ENCODE measurements at regions not wholly inside any gene's neighbourhood (a gene's known extent, or its start where the extent isn't known, plus 50 kb on each side); places are given as distances from the start of the nearest gene placed in this dataset.

DNA sequence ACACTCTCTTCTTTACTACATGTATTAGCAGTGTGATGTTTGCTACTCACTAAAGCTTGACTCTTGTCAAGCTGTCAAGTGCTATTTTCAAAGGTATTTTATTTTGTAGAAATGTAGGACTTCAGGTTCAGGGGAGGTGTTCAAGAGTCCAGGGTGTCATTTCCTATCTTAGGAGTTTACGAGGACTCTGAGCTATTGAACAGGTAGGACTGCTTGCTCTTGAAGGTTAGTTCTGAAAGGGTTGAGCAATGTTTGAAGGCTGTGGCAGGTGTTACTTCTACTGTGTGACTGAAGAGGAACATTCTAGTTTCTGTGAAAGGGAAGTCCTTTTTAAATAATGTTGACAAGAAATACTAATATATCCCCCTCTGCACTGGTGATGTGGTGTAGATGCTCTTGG, 1151.2 kb downstream of the PDHA2 start:
- H3K9me3 ChIP-seq = no peaks in the 10 kb centered on the region
- H3K4me3 ChIP-seq (ENCODE audit: low read depth, low read length) = no peak overlapping the region
- ChIA-PET CTCF (no interaction called here), POLR2A (no interaction called here)
- BruUV-seq (replicated peaks) = no TSS peak
- H3K4me1 Mint-ChIP-seq (ENCODE audit: low read depth, unreplicated experiment) = no peaks in the 10 kb centered on the region
- intact Hi-C loops (cut with micrococcal nuclease; ENCODE audit: unreplicated experiment) = no loop called here
- no peak for DNase-seq
- no peaks in the 10 kb centered on the region for H3K4me1 ChIP-seq
- no peaks in the 10 kb centered on the region for H3K27me3 ChIP-seq (replicated peaks; ENCODE audit: control insufficient read depth, insufficient read depth, low read length)
- TF ChIP-seq, protein P1, sequence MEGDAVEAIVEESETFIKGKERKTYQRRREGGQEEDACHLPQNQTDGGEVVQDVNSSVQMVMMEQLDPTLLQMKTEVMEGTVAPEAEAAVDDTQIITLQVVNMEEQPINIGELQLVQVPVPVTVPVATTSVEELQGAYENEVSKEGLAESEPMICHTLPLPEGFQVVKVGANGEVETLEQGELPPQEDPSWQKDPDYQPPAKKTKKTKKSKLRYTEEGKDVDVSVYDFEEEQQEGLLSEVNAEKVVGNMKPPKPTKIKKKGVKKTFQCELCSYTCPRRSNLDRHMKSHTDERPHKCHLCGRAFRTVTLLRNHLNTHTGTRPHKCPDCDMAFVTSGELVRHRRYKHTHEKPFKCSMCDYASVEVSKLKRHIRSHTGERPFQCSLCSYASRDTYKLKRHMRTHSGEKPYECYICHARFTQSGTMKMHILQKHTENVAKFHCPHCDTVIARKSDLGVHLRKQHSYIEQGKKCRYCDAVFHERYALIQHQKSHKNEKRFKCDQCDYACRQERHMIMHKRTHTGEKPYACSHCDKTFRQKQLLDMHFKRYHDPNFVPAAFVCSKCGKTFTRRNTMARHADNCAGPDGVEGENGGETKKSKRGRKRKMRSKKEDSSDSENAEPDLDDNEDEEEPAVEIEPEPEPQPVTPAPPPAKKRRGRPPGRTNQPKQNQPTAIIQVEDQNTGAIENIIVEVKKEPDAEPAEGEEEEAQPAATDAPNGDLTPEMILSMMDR (IDR thresholded peaks at IDR 0.05; ENCODE audit: insufficient read depth in 1 of 2, low read depth in 1 of 2, low read length in 1 of 2, severe bottlenecking in 1 of 2, unreplicated experiment in 1 of 2) = no peak
- H3K27me3 Mint-ChIP-seq (ENCODE audit: insufficient read depth, unreplicated experiment) = peaks cover 10% of the 10 kb centered on the region
- H3K36me3 ChIP-seq (ENCODE audit: control insufficient read depth, insufficient read depth, low read length) = no peaks in the 10 kb centered on the region
- H3K9me3 Mint-ChIP-seq (ENCODE audit: unreplicated experiment) = no peaks in the 10 kb centered on the region
- no peak overlapping the region for H3K4me3 Mint-ChIP-seq (ENCODE audit: unreplicated experiment)
- H3K36me3 Mint-ChIP-seq (ENCODE audit: insufficient read depth, unreplicated experiment) = no peaks in the 10 kb centered on the region
- H3K27ac Mint-ChIP-seq (ENCODE audit: unreplicated experiment) = no peak overlapping the region

DNA sequence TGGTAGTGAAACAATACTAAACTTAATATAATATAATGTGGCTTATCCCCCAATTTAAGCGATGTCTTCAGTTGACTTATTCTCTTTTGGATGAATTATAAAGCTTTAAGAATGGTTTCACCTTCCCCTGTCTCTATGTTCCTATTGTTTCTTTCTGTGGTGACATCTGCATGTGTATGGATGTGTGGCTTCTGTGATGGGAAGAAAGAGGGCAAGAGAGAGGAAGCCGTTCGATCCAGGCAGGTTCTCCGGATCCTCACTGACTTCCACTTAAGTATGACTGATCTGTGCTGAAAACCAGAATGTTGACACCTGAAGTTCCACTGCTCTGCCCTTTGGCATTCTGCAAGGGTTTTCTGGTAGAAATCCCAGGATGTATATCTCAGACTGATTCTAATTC, 1150.8 kb downstream of the STPG2 start:
- Histone ChIP-seq H3K36me3 (ENCODE audit: control insufficient read depth, insufficient read depth, low read length) (no peaks in the 10 kb centered on the region), H3K4me1 (no peaks in the 10 kb centered on the region), H3K27me3 (replicated peaks; ENCODE audit: control insufficient read depth, insufficient read depth, low read length) (no peaks in the 10 kb centered on the region), H3K9me3 (no peaks in the 10 kb centered on the region), H3K4me3 (ENCODE audit: low read depth, low read length) (no peak overlapping the region)
- H3K27ac Mint-ChIP-seq (ENCODE audit: unreplicated experiment) = no peak overlapping the region
- no peaks in the 10 kb centered on the region for H3K4me1 Mint-ChIP-seq (ENCODE audit: low read depth, unreplicated experiment)
- POLR2A ChIA-PET = no interaction called here
- CTCF ChIA-PET = no interaction called here
- H3K9me3 Mint-ChIP-seq (ENCODE audit: unreplicated experiment) = no peaks in the 10 kb centered on the region
- DNase-seq = no peak
- TF ChIP-seq, protein P1 (IDR thresholded peaks at IDR 0.05; ENCODE audit: insufficient read depth in 1 of 2, low read depth in 1 of 2, low read length in 1 of 2, severe bottlenecking in 1 of 2, unreplicated experiment in 1 of 2) = no peak
- H3K36me3 Mint-ChIP-seq (ENCODE audit: insufficient read depth, unreplicated experiment) = no peaks in the 10 kb centered on the region
- intact Hi-C loops (cut with micrococcal nuclease; ENCODE audit: unreplicated experiment) = no loop called here
- no TSS peak for BruUV-seq (replicated peaks)
- no peak overlapping the region for H3K4me3 Mint-ChIP-seq (ENCODE audit: unreplicated experiment)
- peaks cover 10% of the 10 kb centered on the region for H3K27me3 Mint-ChIP-seq (ENCODE audit: insufficient read depth, unreplicated experiment)

DNA sequence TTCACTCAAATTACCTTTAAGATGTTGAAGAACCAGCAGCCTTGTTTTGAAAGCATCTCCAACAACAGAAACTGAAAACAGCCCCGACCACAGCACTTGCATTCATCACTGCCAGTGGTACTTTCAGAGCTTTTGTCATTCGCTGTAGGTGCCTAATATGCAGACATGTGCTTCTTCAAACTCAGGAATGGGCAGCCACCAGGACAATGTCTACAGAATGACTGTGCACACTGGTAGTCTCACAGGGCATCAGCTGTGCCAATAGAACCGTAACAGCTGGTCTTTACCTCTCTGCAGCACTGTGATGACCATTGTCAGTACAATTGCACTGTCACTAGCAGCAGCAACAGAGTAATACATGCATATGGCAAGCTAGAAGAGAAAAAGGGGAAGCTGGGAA, 1149.7 kb downstream of the STPG2 start:
- BruUV-seq (replicated peaks) = no TSS peak
- no peaks in the 10 kb centered on the region for H3K36me3 Mint-ChIP-seq (ENCODE audit: insufficient read depth, unreplicated experiment)
- ChIA-PET POLR2A (no interaction called here), CTCF (no interaction called here)
- no peaks in the 10 kb centered on the region for H3K4me1 Mint-ChIP-seq (ENCODE audit: low read depth, unreplicated experiment)
- no peaks in the 10 kb centered on the region for H3K9me3 ChIP-seq
- H3K4me3 ChIP-seq (ENCODE audit: low read depth, low read length) = no peak overlapping the region
- TF ChIP-seq, protein P1 (IDR thresholded peaks at IDR 0.05; ENCODE audit: insufficient read depth in 1 of 2, low read depth in 1 of 2, low read length in 1 of 2, severe bottlenecking in 1 of 2, unreplicated experiment in 1 of 2) = no peak
- H3K4me3 Mint-ChIP-seq (ENCODE audit: unreplicated experiment) = no peak overlapping the region
- H3K9me3 Mint-ChIP-seq (ENCODE audit: unreplicated experiment) = no peaks in the 10 kb centered on the region
- H3K27me3 Mint-ChIP-seq (ENCODE audit: insufficient read depth, unreplicated experiment) = peaks cover 10% of the 10 kb centered on the region
- intact Hi-C loops (cut with micrococcal nuclease; ENCODE audit: unreplicated experiment) = no loop called here
- DNase-seq = no peak
- no peaks in the 10 kb centered on the region for H3K27me3 ChIP-seq (replicated peaks; ENCODE audit: control insufficient read depth, insufficient read depth, low read length)
- H3K4me1 ChIP-seq = no peaks in the 10 kb centered on the region
- no peaks in the 10 kb centered on the region for H3K36me3 ChIP-seq (ENCODE audit: control insufficient read depth, insufficient read depth, low read length)
- no peak overlapping the region for H3K27ac Mint-ChIP-seq (ENCODE audit: unreplicated experiment)
